Superior temporal gyrus (tissue), 1 donor: ENCODE measurements at regions not wholly inside any gene's neighbourhood (a gene's known extent, or its start where the extent isn't known, plus 50 kb on each side); places are given as distances from the start of the nearest gene placed in this dataset.

Experiments used
- DNase-seq: peaks from one replicate; pipeline ENCODE4 v3.0.0-alpha.2; 2016; ENCODE audit errors: extremely low spot score

- no peak for DNase-seq
Observed at GRCh38 chr22:22395245-22395644, 113.3 kb downstream of the ZNF280B start.

- no peak for DNase-seq
Observed at GRCh38 chr22:22396741-22397291, 111.7 kb downstream of the ZNF280B start.

GRCh38 chr22:22397292-22397870, 111.2 kb downstream of the ZNF280B start:
- DNase-seq = peak; percentile 46

- no peak for DNase-seq
Observed at GRCh38 chr22:22397875-22398524, 110.5 kb downstream of the ZNF280B start.

- DNase-seq = no peak
Observed at GRCh38 chr22:22398530-22399327, 109.8 kb downstream of the ZNF280B start.

DNA sequence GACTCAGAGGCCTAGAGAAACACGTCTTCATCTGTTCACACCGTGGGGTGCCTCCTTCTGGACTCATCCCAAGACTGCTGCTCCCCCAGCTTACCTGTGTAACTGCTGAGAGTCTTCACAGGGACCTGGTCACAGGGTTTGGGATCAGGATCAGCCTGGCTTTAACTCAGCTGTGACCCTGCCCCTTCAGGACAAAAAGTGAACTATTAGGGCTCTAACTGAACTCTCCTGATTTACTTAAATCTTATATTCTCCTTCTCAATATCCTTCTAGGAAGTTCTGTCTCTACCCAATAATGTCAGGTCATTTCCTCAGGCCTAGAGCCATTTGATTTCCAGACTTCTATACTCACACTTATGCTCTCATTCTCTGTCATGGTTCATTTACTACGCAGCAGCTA, 108.4 kb downstream of the ZNF280B start:
- DNase-seq = no peak

DNA sequence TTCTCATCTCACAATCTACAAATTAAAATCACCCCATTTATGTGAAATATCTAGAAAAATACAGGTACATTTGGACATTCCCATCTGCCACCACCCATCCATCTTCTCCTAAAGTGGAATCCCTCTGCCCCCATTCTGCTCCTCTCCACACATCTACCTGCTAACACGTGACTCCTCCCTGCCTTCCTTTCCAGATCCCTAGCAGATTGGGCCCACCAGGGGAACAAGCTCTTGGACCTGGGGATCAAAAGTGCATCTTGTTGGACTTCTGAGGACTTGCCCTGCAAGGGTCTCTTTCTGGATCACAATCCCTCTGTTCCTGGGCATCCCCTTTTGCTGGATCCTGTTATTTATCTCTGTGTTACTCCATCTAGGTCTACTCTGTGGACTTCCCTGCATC, 107.6 kb downstream of the ZNF280B start:
- DNase-seq = no peak

GRCh38 chr22:22401381-22401780, 107.2 kb downstream of the ZNF280B start:
- DNase-seq = no peak

GRCh38 chr22:22403306-22403705, 105.2 kb downstream of the ZNF280B start:
- DNase-seq = peak; percentile 2

GRCh38 chr22:22403771-22404170, 104.8 kb downstream of the ZNF280B start:
- DNase-seq = no peak

DNA sequence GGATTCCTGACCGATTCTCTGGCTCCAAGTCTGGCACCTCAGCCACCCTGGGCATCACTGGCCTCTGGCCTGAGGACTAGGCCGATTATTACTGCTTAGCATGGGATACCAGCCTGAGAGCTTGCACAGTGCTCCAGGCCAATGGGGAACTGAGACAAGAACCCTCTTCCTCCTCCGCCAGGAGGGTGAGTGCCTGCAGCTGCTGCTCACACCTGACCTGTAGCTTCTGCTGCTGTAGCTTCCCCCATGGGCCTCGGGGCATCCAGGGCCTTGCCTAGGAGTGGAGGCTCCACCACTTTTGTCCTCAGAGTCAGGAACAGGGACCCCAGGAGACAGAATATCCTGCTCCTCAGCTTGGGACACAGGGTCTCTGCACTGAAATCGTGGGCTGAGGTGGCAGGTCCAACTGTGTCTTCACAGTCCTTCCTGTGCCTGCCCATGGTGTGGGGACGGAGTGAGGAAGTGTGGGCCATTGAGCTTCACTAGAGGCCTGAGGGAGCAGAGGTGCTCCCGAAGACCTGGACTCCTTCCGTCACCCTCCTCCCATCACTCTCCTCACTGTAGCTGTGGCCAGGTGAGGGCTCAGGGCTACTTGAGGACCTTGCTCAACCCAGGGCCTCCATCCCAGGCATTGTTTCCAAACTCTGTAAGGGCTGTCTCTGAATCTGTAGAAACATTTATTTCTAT, 103.8 kb downstream of the ZNF280B start:
- DNase-seq = no peak

- peak; percentile 2 for DNase-seq
Observed at GRCh38 chr22:22406445-22407027, 102.0 kb downstream of the ZNF280B start.

- no peak for DNase-seq
Observed at GRCh38 chr22:22407061-22407460, 101.5 kb downstream of the ZNF280B start.

DNA sequence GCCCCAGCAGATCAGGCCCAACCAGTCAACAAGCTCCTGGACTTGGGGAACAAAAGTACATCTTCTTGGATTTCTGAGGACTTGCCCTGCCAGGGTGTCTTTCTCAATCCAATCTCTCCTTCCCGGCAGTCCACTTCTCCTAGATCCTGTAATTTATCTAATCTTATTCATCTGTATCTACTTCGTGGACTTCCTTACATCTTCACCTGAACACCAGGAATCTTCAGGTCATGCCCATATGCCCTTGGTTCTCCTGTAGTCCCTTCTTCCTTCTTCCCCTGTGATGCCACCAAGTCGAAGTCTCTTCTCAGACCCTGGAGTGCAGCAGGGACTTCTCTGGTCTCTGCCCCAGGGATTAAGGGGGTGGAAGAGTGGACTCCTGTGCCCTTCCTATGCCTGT, 100.3 kb downstream of the ZNF280B start:
- no peak for DNase-seq

GRCh38 chr22:22408731-22409696, 99.5 kb downstream of the ZNF280B start:
- peak; percentile 24 for DNase-seq

GRCh38 chr22:22410121-22410520, 98.4 kb downstream of the ZNF280B start:
- DNase-seq = no peak

- no peak for DNase-seq
Observed at GRCh38 chr22:22410677-22411076, 97.9 kb downstream of the ZNF280B start.

- no peak for DNase-seq
Observed at GRCh38 chr22:22414266-22414665, 94.3 kb downstream of the ZNF280B start.

DNA sequence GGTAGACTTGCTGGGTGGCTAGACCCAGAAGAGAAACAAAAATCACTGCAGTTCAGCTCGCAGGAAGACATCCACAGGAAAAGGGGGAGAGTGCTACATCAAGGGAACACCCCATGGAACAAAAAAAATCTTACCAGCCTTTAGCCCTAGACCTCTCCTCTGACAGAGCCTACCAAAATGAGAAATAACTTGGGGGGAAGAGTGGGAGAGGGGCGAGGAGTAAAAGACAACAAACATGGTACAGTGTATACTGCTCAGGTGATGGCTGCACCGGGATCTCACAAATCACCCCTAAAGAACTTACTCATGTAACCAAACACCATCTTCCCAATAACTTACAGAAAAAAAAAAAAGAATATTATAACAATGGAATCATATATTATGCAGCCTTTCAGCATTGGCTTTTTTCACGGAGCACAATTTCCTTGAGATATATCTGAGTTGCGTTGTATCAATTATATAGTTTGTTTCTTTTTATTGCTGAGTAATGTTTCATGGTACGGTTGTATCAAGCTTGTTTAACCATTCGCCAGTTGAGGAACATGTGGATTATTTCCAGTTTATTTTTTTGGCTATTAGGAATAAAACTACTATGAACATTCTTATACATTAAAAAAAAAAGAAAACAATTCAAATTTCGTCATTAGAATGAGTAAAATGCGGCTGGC, 90.9 kb downstream of the ZNF280B start:
- no peak for DNase-seq

- no peak for DNase-seq
Observed at GRCh38 chr22:22418163-22418549, 90.4 kb downstream of the ZNF280B start.
